LNCaP clone FGC (cell line): ENCODE measurements at regions not wholly inside any gene's neighbourhood (a gene's known extent, or its start where the extent isn't known, plus 50 kb on each side); places are given as distances from the start of the nearest gene placed in this dataset.

Source experiments
- DNase-seq: peaks from one replicate; pipeline ENCODE4 v3.0.0-alpha.2; 2011; ENCODE audit warnings: low read depth
- H3K4me3 ChIP-seq: 2 replicates; pipeline ENCODE4 v1.5.1; 2011; ENCODE audit warnings: mild to moderate bottlenecking, low read depth, low read length, control low read depth
- CTCF ChIP-seq: IDR thresholded peaks from 2 replicates; pipeline ENCODE4 v1.5.1; 2012; ENCODE audit warnings: mild to moderate bottlenecking; ENCODE audit not compliant: control insufficient read depth, insufficient read depth; ENCODE audit errors: extremely low read depth

- DNase-seq, result no peak
- no peak for TF ChIP-seq CTCF
- no peak overlapping the region for H3K4me3 ChIP-seq
These were observed 73.0 kb upstream of the KCNG1 start for GRCh38 chr20:51095633-51096521.

GRCh38 chr20:51094221-51094620, 71.3 kb upstream of the KCNG1 start:
- no peak for DNase-seq
- H3K4me3 ChIP-seq, result no peak overlapping the region
- no peak for TF ChIP-seq CTCF

GRCh38 chr20:51093240-51093763, 70.4 kb upstream of the KCNG1 start:
- no peak for TF ChIP-seq CTCF
- no peak for DNase-seq
- no peak overlapping the region for H3K4me3 ChIP-seq

- no peak overlapping the region for H3K4me3 ChIP-seq
- TF ChIP-seq CTCF, result no peak
- DNase-seq, result no peak
These were observed 69.4 kb upstream of the KCNG1 start for GRCh38 chr20:51092338-51092737.

GRCh38 chr20:51091406-51092195, 68.7 kb upstream of the KCNG1 start:
- H3K4me3 ChIP-seq, result no peak overlapping the region
- no peak for TF ChIP-seq CTCF

GRCh38 chr20:51089840-51090239, 66.9 kb upstream of the KCNG1 start:
- TF ChIP-seq CTCF, result no peak

More at GRCh38 chr20:51091406-51092195, 68.7 kb upstream of the KCNG1 start:
- DNase-seq, result no peak

More at GRCh38 chr20:51089840-51090239, 66.9 kb upstream of the KCNG1 start:
- DNase-seq, result no peak
- no peak overlapping the region for H3K4me3 ChIP-seq
